Hepatocyte (in vitro differentiated cells): ENCODE measurements at regions not wholly inside any gene's neighbourhood (a gene's known extent, or its start where the extent isn't known, plus 50 kb on each side); places are given as distances from the start of the nearest gene placed in this dataset.

Source experiments
- DNase-seq: peaks from one replicate; pipeline ENCODE4 v3.0.0-alpha.2; 2016; ENCODE audit warnings: low spot score
- H2AFZ ChIP-seq: fragments of 200-600 bp; sonication (generic); 2 replicates; pipeline ENCODE4 v1.6.0; 2016; ENCODE audit warnings: antibody characterized with exemption, mild to moderate bottlenecking
- H3K27ac ChIP-seq: fragments of 200-600 bp; sonication (generic); 2 replicates; pipeline ENCODE4 v1.5.1; 2016; ENCODE audit warnings: mild to moderate bottlenecking
- H3K27me3 ChIP-seq: fragments of 200-600 bp; sonication (generic); 2 replicates; pipeline ENCODE4 v1.6.1; 2016
- H3K36me3 ChIP-seq: fragments of 200-600 bp; sonication (generic); replicated peaks from 2 replicates; pipeline ENCODE4 v1.5.1; 2016; ENCODE audit warnings: low read depth; ENCODE audit not compliant: insufficient read depth
- H3K4me1 ChIP-seq: fragments of 200-600 bp; sonication (generic); 2 replicates; pipeline ENCODE4 v1.5.1; 2016; ENCODE audit warnings: mild to moderate bottlenecking, moderate library complexity; ENCODE audit not compliant: insufficient read depth
- H3K4me2 ChIP-seq: fragments of 200-600 bp; sonication (generic); 2 replicates; pipeline ENCODE4 v1.6.0; 2016
- H3K4me3 ChIP-seq: fragments of 200-600 bp; sonication (generic); 2 replicates; pipeline ENCODE4 v1.5.1; 2016; ENCODE audit warnings: mild to moderate bottlenecking
- H3K79me2 ChIP-seq: fragments of 200-600 bp; sonication (generic); 2 replicates; pipeline ENCODE4 v1.6.0; 2017; ENCODE audit warnings: mild to moderate bottlenecking
- H3K9me2 ChIP-seq: fragments of 200-600 bp; sonication (generic); replicated peaks from 2 replicates; pipeline ENCODE4 v1.6.0; 2017; ENCODE audit warnings: mild to moderate bottlenecking; ENCODE audit not compliant: insufficient read depth
- H3K9me3 ChIP-seq: fragments of 200-600 bp; sonication (generic); 2 replicates; pipeline ENCODE4 v1.5.1; 2016; ENCODE audit warnings: low read depth, mild to moderate bottlenecking
- H4K20me1 ChIP-seq: fragments of 200-600 bp; sonication (generic); 2 replicates; pipeline ENCODE4 v1.6.0; 2016; ENCODE audit warnings: mild to moderate bottlenecking; ENCODE audit not compliant: insufficient read depth, poor library complexity, severe bottlenecking
- EZH2 ChIP-seq: fragments of 200-600 bp; sonication (generic); IDR thresholded peaks from 2 replicates; pipeline ENCODE4 v1.6.1; 2016; ENCODE audit warnings: antibody characterized with exemption, mild to moderate bottlenecking, borderline replicate concordance
- EZH2phosphoT487 ChIP-seq: fragments of 200-600 bp; sonication (generic); IDR thresholded peaks from one replicate; pipeline ENCODE4 v1.6.1; 2018; ENCODE audit warnings: antibody characterized with exemption, mild to moderate bottlenecking, low read depth, moderate library complexity; ENCODE audit not compliant: unreplicated experiment, severe bottlenecking
- WGBS: methylation state at CpG from one replicate; pipeline ENCODE4 v1.1.6; 2016; ENCODE audit warnings: low lambda C conversion rate; ENCODE audit errors: missing lambda C conversion rate; 5-methylcytosine and 5-hydroxymethylcytosine counted together
- TF ChIP-seq, protein P1 (sequence below): fragments of 200-600 bp; sonication (generic); IDR thresholded peaks from 2 replicates; pipeline ENCODE4 v1.5.1; 2016; ENCODE audit warnings: antibody characterized with exemption, mild to moderate bottlenecking; ENCODE audit not compliant: poor library complexity

DNA sequence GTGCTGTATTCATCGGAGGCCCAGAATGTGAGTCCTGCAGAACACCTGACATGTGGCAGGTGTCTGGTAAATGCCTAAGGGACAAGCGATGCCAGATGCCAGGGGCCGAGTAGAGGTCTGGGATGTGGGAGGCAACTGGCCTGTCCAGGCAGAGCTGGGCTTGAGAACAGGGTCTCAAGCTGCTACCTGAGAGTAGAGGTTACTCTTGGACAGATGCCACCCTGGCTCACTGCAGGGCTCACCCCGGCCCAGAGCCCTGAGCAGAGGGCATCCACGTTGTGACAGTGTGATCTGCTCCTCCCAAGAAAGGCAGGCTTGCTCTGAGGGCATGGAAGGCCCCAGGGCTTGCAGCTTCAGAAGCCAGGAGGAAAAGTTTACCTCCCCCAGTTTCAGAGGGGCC is 692.0 kb upstream of the ID2 start:
- no peaks in the 10 kb centered on the region for H4K20me1 ChIP-seq
- H3K4me3 ChIP-seq, result no peak overlapping the region
- no peaks in the 10 kb centered on the region for H3K36me3 ChIP-seq
- H3K9me2 ChIP-seq, result no peaks in the 10 kb centered on the region
- WGBS, result 90% methylated on average over 5 of the region's 5 CpGs
- H3K9me3 ChIP-seq, result no peaks in the 10 kb centered on the region
- H3K4me2 ChIP-seq, result no peak overlapping the region
- TF ChIP-seq, protein P1, sequence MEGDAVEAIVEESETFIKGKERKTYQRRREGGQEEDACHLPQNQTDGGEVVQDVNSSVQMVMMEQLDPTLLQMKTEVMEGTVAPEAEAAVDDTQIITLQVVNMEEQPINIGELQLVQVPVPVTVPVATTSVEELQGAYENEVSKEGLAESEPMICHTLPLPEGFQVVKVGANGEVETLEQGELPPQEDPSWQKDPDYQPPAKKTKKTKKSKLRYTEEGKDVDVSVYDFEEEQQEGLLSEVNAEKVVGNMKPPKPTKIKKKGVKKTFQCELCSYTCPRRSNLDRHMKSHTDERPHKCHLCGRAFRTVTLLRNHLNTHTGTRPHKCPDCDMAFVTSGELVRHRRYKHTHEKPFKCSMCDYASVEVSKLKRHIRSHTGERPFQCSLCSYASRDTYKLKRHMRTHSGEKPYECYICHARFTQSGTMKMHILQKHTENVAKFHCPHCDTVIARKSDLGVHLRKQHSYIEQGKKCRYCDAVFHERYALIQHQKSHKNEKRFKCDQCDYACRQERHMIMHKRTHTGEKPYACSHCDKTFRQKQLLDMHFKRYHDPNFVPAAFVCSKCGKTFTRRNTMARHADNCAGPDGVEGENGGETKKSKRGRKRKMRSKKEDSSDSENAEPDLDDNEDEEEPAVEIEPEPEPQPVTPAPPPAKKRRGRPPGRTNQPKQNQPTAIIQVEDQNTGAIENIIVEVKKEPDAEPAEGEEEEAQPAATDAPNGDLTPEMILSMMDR, result no peak
- no peak for TF ChIP-seq EZH2phosphoT487
- no peak for TF ChIP-seq EZH2
- H3K27ac ChIP-seq, result no peak overlapping the region
- peaks cover 4% of the 10 kb centered on the region for H3K4me1 ChIP-seq
- no peaks in the 10 kb centered on the region for H3K27me3 ChIP-seq
- no peak for DNase-seq
- H2AFZ ChIP-seq, result no peak overlapping the region
- no peaks in the 10 kb centered on the region for H3K79me2 ChIP-seq

DNA sequence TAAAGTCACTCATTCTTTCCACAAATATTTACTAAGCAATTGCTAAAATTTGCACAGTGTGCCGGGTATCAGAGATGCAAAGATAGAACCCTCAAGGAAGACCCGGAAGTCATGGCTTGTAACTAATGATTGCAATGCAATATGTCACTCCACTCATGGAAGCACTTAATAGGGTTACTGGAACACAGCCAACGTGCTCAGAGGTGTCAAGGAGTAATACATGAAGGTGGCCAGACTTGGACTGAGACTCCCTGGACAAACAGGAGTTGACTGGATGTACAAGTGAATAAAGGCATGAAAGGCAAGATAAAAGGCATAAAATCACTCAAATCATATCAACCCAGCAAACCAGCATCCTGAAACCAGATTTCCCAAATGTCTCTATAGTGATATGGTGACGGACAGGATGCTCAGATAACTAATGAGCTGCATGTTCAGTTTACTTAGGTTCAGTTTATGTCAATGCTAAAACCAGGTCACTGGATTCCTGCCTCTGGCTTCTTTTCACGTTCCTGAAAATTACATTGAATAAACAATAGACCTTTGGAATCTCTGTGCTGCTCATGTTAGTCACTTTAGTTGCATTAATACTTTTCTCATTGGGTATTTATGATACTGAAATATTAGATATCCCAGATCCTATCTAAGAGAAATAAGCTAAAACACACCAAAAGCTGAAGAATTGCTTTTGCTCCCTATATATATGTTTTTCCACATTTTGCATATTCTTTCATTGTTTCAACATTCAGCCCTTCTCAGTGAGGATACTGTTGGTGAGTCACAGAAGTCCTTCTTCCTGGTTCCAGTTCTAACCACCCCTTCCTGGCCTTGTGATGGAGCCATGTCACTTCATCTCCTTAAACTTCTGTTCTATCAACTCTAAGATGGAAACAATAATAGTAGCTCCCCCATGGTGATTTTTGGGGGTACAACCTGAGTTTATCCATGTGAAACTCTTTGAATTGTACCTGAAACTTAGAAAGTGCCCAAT is 688.9 kb upstream of the ID2 start:
- H3K4me2 ChIP-seq, result no peak overlapping the region
- DNase-seq, result no peak
- no peaks in the 10 kb centered on the region for H3K9me2 ChIP-seq
- no peaks in the 10 kb centered on the region for H3K9me3 ChIP-seq
- H3K27ac ChIP-seq, result no peak overlapping the region
- no peak overlapping the region for H2AFZ ChIP-seq
- peaks cover 4% of the 10 kb centered on the region for H3K4me1 ChIP-seq
- H4K20me1 ChIP-seq, result no peaks in the 10 kb centered on the region
- 63% methylated on average over 5 of the region's 5 CpGs for whole genome bisulfite sequencing
- H3K4me3 ChIP-seq, result no peak overlapping the region
- no peaks in the 10 kb centered on the region for H3K27me3 ChIP-seq
- H3K36me3 ChIP-seq, result no peaks in the 10 kb centered on the region
- no peaks in the 10 kb centered on the region for H3K79me2 ChIP-seq
- TF ChIP-seq, protein P1, result no peak
- no peak for TF ChIP-seq EZH2
- no peak for TF ChIP-seq EZH2phosphoT487

DNA sequence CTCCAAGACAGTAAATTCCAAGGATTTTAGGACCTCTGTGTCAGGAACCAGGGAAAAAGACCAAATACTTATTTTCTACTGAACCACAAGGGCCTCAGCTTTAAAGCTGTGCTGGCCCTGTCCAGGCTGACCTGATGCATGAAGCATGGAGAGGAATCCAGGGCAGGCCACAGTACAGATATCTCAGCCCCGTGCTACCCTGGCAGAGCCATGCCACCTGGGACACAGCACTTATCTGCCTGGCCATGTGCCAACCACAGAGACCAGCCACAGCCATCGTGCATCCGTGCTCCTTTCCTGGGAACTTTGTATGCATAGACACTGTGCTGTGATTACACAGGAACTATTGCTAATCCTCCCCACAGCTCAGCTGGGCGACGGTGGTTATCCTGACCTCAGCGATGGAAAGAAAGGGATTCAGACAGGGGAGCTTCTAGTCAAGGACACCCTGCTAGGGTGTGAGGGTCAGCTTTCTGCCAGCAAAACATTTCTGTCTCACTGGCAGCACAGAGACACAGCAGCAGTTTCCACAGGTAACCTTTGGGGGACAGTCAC is 687.4 kb upstream of the ID2 start:
- peaks cover 4% of the 10 kb centered on the region for H3K4me1 ChIP-seq
- no peaks in the 10 kb centered on the region for H3K27me3 ChIP-seq
- H3K79me2 ChIP-seq, result no peaks in the 10 kb centered on the region
- H3K4me3 ChIP-seq, result no peak overlapping the region
- H3K27ac ChIP-seq, result no peak overlapping the region
- no peak for DNase-seq
- H3K9me2 ChIP-seq, result no peaks in the 10 kb centered on the region
- no peak overlapping the region for H3K4me2 ChIP-seq
- 41% methylated on average over 6 of the region's 6 CpGs for WGBS
- TF ChIP-seq EZH2phosphoT487 (no peak), EZH2 (no peak)
- TF ChIP-seq, protein P1, result no peak
- H3K36me3 ChIP-seq, result no peaks in the 10 kb centered on the region
- H4K20me1 ChIP-seq, result no peaks in the 10 kb centered on the region
- H2AFZ ChIP-seq, result no peak overlapping the region
- H3K9me3 ChIP-seq, result no peaks in the 10 kb centered on the region
